Psoas muscle (tissue), 7 donors: ENCODE measurements at regions not wholly inside any gene's neighbourhood (a gene's known extent, or its start where the extent isn't known, plus 50 kb on each side); places are given as distances from the start of the nearest gene placed in this dataset.

Source experiments
- ATAC-seq, 4 donors: fragments of 200-7000 bp; cut with Tn5 transposase; one replicate each; pipeline ENCODE4 v1.9.1; 2020; ENCODE audit warnings: moderate library complexity in 3 of 4, mild to moderate bottlenecking in 2 of 4
- DNase-seq, 2 donors: peaks; one replicate each; pipeline ENCODE4 v3.0.0-alpha.2; 2020
- H3K27ac ChIP-seq: fragments of 200-600 bp; one replicate; pipeline ENCODE4 v1.8.0; 2022
- H3K27me3 ChIP-seq, 3 donors: fragments of 200-600 bp in 1 of 3; one replicate each; pipeline versions ENCODE4 v1.6.1 to v1.8.0; 2013 to 2022; ENCODE audit warnings: low read length in 2 of 3, mild to moderate bottlenecking in 2 of 3, moderate library complexity in 1 of 3; ENCODE audit not compliant: insufficient read depth in 3 of 3
- H3K36me3 ChIP-seq, 2 donors: fragments of 200-600 bp in 1 of 2; one replicate each; pipeline versions ENCODE4 v1.6.1 to v1.8.0; 2013 to 2022; ENCODE audit warnings: low read depth in 1 of 2, mild to moderate bottlenecking in 1 of 2, moderate library complexity in 1 of 2; ENCODE audit not compliant: insufficient read depth in 1 of 2
- H3K4me1 ChIP-seq: fragments of 200-600 bp; one replicate; pipeline ENCODE4 v1.8.0; 2022
- H3K4me3 ChIP-seq: fragments of 200-600 bp; one replicate; pipeline ENCODE4 v1.8.0; 2022; ENCODE audit warnings: mild to moderate bottlenecking
- H3K9me3 ChIP-seq: fragments of 200-600 bp; one replicate; pipeline ENCODE4 v1.8.0; 2022
- WGBS, 3 donors: extraction: QIAGEN DNeasy Blood & Tissue Kit; methylation state at CpG; one replicate each; pipeline versions ENCODE4 v1.1.6 to v1.1.7; 2013; 5-methylcytosine and 5-hydroxymethylcytosine counted together
- intact Hi-C, 2 donors: fragments of 100-400 bp; cut with DNase I; formaldehyde crosslinking; loops; one replicate each; pipeline versions ENCODE4 v1.11.0 to v1.14.2; 2022
- TF ChIP-seq, protein P1 (sequence below): fragments of 200-600 bp; IDR thresholded peaks from one replicate; pipeline ENCODE4 v1.8.0; 2022; ENCODE audit warnings: antibody characterized with exemption
- donor health status: healthy with polysubstance abuse.
- donor health status: DM: no; HTN: no; CAD: no; lungs with moderate emphysema.
- donor health status: Bipolar disorder and iron deficiency.
- donor health status: healthy.
- donor health status: DM: yes; HTN: yes; CAD: no.
- donor health status: DM: no; HTN: no; CAD: no.
- donor health status: DM: yes; HTN: yes; CAD: no.

DNA sequence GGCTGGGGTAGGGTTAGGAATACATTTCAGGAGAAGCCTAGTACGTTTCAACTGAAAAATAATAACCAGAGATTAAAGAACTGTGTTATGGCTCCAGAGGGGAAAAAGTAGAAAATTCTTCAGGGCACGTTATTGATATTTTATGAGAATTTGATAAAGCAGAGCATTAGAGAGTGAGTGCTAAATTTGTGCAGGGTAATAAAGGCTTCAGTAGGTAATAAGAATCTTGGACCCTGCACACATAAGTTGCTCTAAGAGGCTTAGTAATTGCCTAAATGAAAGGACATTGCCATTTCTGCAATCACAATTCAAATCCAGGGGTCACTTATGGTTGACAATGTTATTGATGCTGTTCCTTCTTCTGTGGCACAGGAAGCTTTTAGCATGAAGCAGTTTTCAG, 439.4 kb upstream of the DCN start:
- 63 to 70% (median 66%) methylated on average over 2 of the region's 2 CpGs for WGBS, 3 donors
- no peaks in the 10 kb centered on the region for H3K9me3 ChIP-seq
- H3K27ac ChIP-seq, result no peak overlapping the region

DNA sequence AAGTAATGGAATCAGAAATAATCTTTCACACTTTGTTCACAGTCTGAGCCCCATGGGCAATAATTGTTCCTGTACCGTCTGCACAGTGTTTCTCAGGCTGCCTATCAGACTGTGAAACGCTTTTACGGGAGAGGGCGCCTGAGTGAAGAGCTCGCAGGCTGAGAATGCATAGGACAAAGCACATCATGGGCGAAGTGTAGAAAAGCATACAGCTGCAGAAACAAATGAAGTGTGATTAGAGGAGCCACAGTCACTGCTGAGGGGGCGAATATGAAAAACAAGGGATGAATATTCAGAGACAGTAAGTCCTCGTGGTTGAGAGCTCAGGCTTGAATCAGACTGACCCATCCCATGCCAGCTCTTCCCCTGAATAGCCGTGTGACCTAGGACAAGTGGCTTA, 438.4 kb upstream of the DCN start:
- no peak for ATAC-seq
- WGBS, 3 donors, result 56 to 72% (median 59%) methylated on average over 9 of the region's 9 CpGs

More for the DNA sequence above, 439.4 kb upstream of the DCN start:
- Histone ChIP-seq H3K4me3 (no peak overlapping the region), H3K36me3 (no peaks in the 10 kb centered on the region), H3K4me1 (no peaks in the 10 kb centered on the region), H3K27me3 (no peaks in the 10 kb centered on the region)
- DNase-seq (no peak), ATAC-seq (no peak)
- TF ChIP-seq, protein P1, sequence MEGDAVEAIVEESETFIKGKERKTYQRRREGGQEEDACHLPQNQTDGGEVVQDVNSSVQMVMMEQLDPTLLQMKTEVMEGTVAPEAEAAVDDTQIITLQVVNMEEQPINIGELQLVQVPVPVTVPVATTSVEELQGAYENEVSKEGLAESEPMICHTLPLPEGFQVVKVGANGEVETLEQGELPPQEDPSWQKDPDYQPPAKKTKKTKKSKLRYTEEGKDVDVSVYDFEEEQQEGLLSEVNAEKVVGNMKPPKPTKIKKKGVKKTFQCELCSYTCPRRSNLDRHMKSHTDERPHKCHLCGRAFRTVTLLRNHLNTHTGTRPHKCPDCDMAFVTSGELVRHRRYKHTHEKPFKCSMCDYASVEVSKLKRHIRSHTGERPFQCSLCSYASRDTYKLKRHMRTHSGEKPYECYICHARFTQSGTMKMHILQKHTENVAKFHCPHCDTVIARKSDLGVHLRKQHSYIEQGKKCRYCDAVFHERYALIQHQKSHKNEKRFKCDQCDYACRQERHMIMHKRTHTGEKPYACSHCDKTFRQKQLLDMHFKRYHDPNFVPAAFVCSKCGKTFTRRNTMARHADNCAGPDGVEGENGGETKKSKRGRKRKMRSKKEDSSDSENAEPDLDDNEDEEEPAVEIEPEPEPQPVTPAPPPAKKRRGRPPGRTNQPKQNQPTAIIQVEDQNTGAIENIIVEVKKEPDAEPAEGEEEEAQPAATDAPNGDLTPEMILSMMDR, result no peak
- intact Hi-C loops, result no loop called here

DNA sequence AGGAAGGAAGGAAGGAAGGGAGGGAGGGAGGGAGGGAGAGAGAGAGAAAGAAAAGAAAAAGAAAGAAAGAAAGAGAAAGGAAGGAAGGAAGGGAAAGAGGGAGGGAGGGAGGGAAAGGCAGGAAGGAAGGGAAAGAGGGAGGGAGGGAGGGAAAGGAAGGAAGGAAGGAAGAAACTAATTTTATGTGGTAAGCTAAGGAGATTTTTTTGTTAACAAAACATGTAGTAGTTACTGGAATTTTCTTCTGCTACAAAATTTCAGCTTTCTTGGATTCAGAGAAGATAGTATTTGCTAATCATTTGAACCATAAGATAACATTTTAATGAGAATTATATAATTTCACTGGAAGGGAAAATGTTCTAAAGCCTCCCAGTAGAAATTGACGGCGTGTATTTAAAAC, 437.8 kb upstream of the DCN start:
- no peaks in the 10 kb centered on the region for H3K9me3 ChIP-seq
- ATAC-seq (no peak), DNase-seq (no peak)
- no peaks in the 10 kb centered on the region for H3K27me3 ChIP-seq
- no peaks in the 10 kb centered on the region for H3K36me3 ChIP-seq
- TF ChIP-seq, protein P1, result no peak
- WGBS, 3 donors, result 75 to 82% (median 79%) methylated on average over 2 of the region's 2 CpGs
- no peaks in the 10 kb centered on the region for H3K4me1 ChIP-seq
- H3K27ac ChIP-seq, result no peak overlapping the region
- no peak overlapping the region for H3K4me3 ChIP-seq
- intact Hi-C loops, result no loop called here

More for the DNA sequence above, 438.4 kb upstream of the DCN start:
- no peaks in the 10 kb centered on the region for H3K36me3 ChIP-seq
- intact Hi-C loops, result no loop called here
- DNase-seq, result no peak
- H3K9me3 ChIP-seq, result no peaks in the 10 kb centered on the region
- H3K27ac ChIP-seq, result no peak overlapping the region
- TF ChIP-seq, protein P1, result no peak
- no peaks in the 10 kb centered on the region for H3K4me1 ChIP-seq
- no peaks in the 10 kb centered on the region for H3K27me3 ChIP-seq
- H3K4me3 ChIP-seq, result no peak overlapping the region

GRCh38 chr12:91618281-91618680, 435.7 kb upstream of the DCN start:
- intact Hi-C loops, result no loop called here
- no peaks in the 10 kb centered on the region for H3K4me1 ChIP-seq
- peaks cover 0 to 2% (median 0%) of the 10 kb centered on the region in 3 donors for H3K27me3 ChIP-seq
- ATAC-seq (no peak), DNase-seq (no peak)
- no peak overlapping the region for H3K4me3 ChIP-seq
- H3K36me3 ChIP-seq, result no peaks in the 10 kb centered on the region
- no peaks in the 10 kb centered on the region for H3K9me3 ChIP-seq
- TF ChIP-seq, protein P1, result no peak
- 93 to 100% (median 96%) methylated on average over 2 of the region's 2 CpGs for WGBS, 3 donors
- no peak overlapping the region for H3K27ac ChIP-seq

GRCh38 chr12:91617818-91618217, 435.2 kb upstream of the DCN start:
- Histone ChIP-seq H3K36me3 (no peaks in the 10 kb centered on the region), H3K4me3 (no peak overlapping the region), H3K4me1 (no peaks in the 10 kb centered on the region), H3K27me3 (peaks cover 0 to 2% (median 0%) of the 10 kb centered on the region in 3 donors), H3K9me3 (no peaks in the 10 kb centered on the region), H3K27ac (no peak overlapping the region)
- ATAC-seq (no peak), DNase-seq (no peak)
- intact Hi-C loops, result no loop called here
- TF ChIP-seq, protein P1, result no peak
- WGBS, 3 donors, result 78 to 88% (median 88%) methylated on average over 1 of the region's 1 CpG
